Stomach (tissue), 4 donors: ENCODE measurements at regions not wholly inside any gene's neighbourhood (a gene's known extent, or its start where the extent isn't known, plus 50 kb on each side); places are given as distances from the start of the nearest gene placed in this dataset.

ENCODE experiments used
- EP300 ChIP-seq: sonication (generic); formaldehyde crosslinking; IDR thresholded peaks from one replicate; pipeline ENCODE4 v1.6.1; 2017; ENCODE audit warnings: antibody characterized with exemption
- POLR2AphosphoS5 ChIP-seq, 3 donors: sonication (generic); formaldehyde crosslinking; IDR thresholded peaks; one replicate each; pipeline ENCODE4 v1.6.1; 2016; ENCODE audit warnings: antibody characterized with exemption in 3 of 3
- TF ChIP-seq, protein P1 (sequence below), 7 experiments: fragments of 450-650 bp in 4 of 7; fragments of 200-600 bp in 3 of 7; sonication (generic) in 3 of 7; IDR thresholded peaks; one replicate each; pipeline ENCODE4 v1.5.1; 2016 to 2019; ENCODE audit warnings: antibody characterized with exemption in 7 of 7, control low read depth in 2 of 7, mild to moderate bottlenecking in 1 of 7

DNA sequence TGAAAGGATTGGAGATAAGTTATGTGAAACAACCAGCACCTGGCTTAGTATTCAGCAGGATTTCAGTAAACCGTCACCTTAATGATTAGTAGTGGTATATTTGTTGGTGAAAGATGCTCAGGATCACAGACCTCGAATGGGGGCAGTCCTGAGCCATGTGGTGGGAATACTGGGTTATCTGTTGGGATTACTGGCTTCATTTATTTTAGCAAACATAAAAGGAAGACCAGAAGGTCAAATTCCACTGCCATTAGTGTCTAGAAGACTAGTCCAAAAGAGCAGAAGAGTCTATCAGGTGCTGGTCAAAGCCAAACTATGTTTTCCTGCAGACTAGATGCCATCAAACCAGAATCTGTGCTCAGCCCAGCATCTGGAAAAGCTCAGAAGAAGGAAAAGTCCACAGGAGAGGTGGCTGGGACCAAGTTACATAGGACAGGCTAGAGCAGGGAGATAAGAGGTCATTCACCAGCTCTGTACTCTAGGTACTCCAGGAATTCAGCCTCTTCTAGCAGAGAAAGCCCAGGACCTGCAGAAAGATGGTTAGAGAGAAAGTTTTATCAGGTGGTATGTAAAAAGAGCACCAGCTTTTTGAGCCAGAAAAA lies 343.4 kb downstream of the PLPP3 start:
- no peak for TF ChIP-seq POLR2AphosphoS5 (IDR thresholded peaks at IDR 0.05)
- TF ChIP-seq, protein P1, sequence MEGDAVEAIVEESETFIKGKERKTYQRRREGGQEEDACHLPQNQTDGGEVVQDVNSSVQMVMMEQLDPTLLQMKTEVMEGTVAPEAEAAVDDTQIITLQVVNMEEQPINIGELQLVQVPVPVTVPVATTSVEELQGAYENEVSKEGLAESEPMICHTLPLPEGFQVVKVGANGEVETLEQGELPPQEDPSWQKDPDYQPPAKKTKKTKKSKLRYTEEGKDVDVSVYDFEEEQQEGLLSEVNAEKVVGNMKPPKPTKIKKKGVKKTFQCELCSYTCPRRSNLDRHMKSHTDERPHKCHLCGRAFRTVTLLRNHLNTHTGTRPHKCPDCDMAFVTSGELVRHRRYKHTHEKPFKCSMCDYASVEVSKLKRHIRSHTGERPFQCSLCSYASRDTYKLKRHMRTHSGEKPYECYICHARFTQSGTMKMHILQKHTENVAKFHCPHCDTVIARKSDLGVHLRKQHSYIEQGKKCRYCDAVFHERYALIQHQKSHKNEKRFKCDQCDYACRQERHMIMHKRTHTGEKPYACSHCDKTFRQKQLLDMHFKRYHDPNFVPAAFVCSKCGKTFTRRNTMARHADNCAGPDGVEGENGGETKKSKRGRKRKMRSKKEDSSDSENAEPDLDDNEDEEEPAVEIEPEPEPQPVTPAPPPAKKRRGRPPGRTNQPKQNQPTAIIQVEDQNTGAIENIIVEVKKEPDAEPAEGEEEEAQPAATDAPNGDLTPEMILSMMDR (IDR thresholded peaks at IDR 0.05): no peak
- no peak for TF ChIP-seq EP300
